ENCODE measurements at regions not wholly inside any gene's neighbourhood (a gene's known extent, or its start where the extent isn't known, plus 50 kb on each side); places are given as distances from the start of the nearest gene placed in this dataset.

DNA sequence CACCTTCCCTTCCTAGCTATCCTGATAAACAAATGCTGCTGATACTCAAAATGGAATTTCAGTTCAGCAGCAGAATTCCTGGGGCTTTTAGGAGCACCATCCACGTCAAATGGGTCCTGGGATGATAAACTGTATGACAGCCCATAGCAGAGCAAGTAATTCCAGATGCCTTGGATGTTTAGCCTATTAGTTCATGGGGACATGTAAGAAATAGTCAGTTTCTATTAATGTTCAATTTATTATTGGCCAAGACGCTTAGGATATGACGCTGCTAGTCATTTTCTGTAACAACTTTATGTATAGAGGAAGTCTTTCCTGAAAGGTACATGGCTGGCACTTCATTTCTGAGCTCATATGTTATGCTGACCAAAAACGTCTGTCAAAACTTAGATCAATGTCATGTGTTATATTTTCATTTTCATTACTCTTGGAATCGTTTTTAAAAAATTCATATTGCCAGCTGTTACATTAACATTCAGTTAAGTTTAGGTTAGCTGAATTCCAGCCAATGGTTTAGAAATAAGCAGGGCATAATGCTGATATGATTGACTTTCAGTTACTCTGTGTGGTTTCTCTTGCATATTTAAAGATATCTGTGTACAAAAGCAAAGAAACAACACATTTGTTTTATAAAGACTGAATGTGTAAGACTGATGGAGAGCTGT is 243.8 kb downstream of the CSNK1G3 start:
- TF ChIP-seq, protein P1, sequence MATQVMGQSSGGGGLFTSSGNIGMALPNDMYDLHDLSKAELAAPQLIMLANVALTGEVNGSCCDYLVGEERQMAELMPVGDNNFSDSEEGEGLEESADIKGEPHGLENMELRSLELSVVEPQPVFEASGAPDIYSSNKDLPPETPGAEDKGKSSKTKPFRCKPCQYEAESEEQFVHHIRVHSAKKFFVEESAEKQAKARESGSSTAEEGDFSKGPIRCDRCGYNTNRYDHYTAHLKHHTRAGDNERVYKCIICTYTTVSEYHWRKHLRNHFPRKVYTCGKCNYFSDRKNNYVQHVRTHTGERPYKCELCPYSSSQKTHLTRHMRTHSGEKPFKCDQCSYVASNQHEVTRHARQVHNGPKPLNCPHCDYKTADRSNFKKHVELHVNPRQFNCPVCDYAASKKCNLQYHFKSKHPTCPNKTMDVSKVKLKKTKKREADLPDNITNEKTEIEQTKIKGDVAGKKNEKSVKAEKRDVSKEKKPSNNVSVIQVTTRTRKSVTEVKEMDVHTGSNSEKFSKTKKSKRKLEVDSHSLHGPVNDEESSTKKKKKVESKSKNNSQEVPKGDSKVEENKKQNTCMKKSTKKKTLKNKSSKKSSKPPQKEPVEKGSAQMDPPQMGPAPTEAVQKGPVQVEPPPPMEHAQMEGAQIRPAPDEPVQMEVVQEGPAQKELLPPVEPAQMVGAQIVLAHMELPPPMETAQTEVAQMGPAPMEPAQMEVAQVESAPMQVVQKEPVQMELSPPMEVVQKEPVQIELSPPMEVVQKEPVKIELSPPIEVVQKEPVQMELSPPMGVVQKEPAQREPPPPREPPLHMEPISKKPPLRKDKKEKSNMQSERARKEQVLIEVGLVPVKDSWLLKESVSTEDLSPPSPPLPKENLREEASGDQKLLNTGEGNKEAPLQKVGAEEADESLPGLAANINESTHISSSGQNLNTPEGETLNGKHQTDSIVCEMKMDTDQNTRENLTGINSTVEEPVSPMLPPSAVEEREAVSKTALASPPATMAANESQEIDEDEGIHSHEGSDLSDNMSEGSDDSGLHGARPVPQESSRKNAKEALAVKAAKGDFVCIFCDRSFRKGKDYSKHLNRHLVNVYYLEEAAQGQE (IDR thresholded peaks at IDR 0.05; ENCODE audit: insufficient read depth in 1 of 2, low read depth in 2 of 2, low read length in 2 of 2): no peak
- no peak for TF ChIP-seq SIN3A (IDR thresholded peaks at IDR 0.05; ENCODE audit: borderline replicate concordance, insufficient read depth, low read length)
- TF ChIP-seq TAF1 (IDR thresholded peaks at IDR 0.05; ENCODE audit: borderline replicate concordance, insufficient read depth, low read length): no peak
- TF ChIP-seq FOXP2 (optimal IDR thresholded peaks at IDR 0.05; ENCODE audit: borderline replicate concordance, extremely low read depth, extremely low read length, insufficient read depth): no peak
- no peak for TF ChIP-seq POLR2AphosphoS5 (IDR thresholded peaks at IDR 0.05; ENCODE audit: low read depth, low read length)

DNA sequence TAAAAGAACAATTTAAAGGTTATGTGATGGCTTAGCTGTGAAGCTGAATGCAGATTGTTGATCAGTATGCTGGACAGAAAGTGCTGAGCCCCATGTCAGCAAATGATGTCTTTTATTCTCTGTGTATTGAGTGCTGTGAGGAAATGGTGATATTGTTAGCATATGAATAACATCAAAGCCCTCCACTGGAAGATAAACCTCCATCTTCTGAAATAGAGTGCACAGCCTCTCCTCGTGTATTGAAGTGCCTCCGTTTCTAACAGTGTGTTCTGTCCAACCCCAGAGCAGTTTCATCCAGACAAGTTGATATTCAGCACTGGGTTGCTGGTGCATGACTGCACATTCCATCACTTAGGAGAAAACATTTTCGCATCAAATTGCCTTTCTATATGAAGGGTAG is 242.9 kb downstream of the CSNK1G3 start:
- TF ChIP-seq SIN3A (IDR thresholded peaks at IDR 0.05; ENCODE audit: borderline replicate concordance, insufficient read depth, low read length) (no peak), TAF1 (IDR thresholded peaks at IDR 0.05; ENCODE audit: borderline replicate concordance, insufficient read depth, low read length) (no peak), POLR2AphosphoS5 (IDR thresholded peaks at IDR 0.05; ENCODE audit: low read depth, low read length) (no peak), FOXP2 (optimal IDR thresholded peaks at IDR 0.05; ENCODE audit: borderline replicate concordance, extremely low read depth, extremely low read length, insufficient read depth) (no peak)

DNA sequence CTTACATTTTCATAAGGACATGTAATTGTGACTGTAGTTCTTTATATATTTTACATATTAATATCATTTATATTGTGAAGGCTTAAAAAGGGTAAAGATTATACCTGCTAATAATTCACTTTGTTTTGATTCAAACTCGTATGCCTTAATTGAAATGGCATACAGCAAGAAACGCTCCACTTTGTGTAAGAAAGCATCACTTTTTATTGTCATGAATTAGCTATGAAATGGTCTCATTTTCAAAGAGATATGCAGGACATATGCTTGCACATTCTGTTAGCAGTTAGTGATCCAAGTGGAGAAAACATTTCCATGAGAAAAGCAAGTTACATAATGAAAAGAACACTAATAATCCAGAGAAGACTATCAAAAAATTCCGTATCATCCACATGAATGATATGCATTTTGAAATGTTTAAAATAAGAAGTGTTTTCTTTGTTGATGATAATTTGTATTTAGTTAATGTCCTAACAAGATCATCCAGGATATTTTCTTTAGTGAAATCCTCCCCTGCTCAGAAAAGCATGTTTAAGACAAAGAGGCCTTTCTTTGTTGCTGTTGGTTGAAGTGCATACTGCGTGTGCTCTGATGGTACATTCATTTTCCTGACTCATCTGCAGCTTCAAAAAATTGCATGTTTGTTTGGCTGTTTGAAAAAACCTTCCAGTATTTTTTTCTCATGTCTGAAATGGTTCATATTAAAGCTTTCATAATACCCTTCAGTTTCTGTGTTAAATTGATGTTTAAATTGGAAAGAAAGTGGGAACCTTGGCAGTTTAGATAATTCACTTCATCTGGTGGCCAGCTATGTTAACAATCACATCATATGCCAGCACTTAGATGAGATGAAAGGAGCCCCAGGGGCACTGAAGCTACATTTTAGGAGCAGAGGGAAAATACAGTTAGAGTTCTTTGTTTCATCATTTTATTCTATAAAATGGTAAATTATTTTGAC is 242.2 kb downstream of the CSNK1G3 start:
- no peak for TF ChIP-seq POLR2AphosphoS5 (IDR thresholded peaks at IDR 0.05; ENCODE audit: low read depth, low read length)

GRCh38 chr5:123753180-123753936 is 241.4 kb downstream of the CSNK1G3 start:
- TF ChIP-seq, protein P1 (IDR thresholded peaks at IDR 0.05; ENCODE audit: insufficient read depth in 1 of 2, low read depth in 2 of 2, low read length in 2 of 2): no peak
- no peak for TF ChIP-seq SIN3A (IDR thresholded peaks at IDR 0.05; ENCODE audit: borderline replicate concordance, insufficient read depth, low read length)
- TF ChIP-seq POLR2AphosphoS5 (IDR thresholded peaks at IDR 0.05; ENCODE audit: low read depth, low read length): no peak
- no peak for TF ChIP-seq TAF1 (IDR thresholded peaks at IDR 0.05; ENCODE audit: borderline replicate concordance, insufficient read depth, low read length)
- TF ChIP-seq FOXP2 (optimal IDR thresholded peaks at IDR 0.05; ENCODE audit: borderline replicate concordance, extremely low read depth, extremely low read length, insufficient read depth): no peak

GRCh38 chr5:123752552-123753179 is 240.7 kb downstream of the CSNK1G3 start:
- TF ChIP-seq SIN3A (IDR thresholded peaks at IDR 0.05; ENCODE audit: borderline replicate concordance, insufficient read depth, low read length): no peak
- TF ChIP-seq, protein P1 (IDR thresholded peaks at IDR 0.05; ENCODE audit: insufficient read depth in 1 of 2, low read depth in 2 of 2, low read length in 2 of 2): no peak
